Forelimb muscle (tissue), 1 donor: ENCODE measurements at regions not wholly inside any gene's neighbourhood (a gene's known extent, or its start where the extent isn't known, plus 50 kb on each side); places are given as distances from the start of the nearest gene placed in this dataset.
"Not testable (repeated sequence)": the region's sequence is repeated elsewhere in the genome, so short reads cannot be mapped to it uniquely, and the experiment has no call there.

Source experiments
- DNase-seq: peaks from one replicate; pipeline ENCODE4 v3.0.0-alpha.2; 2013; ENCODE audit warnings: low read depth

DNA sequence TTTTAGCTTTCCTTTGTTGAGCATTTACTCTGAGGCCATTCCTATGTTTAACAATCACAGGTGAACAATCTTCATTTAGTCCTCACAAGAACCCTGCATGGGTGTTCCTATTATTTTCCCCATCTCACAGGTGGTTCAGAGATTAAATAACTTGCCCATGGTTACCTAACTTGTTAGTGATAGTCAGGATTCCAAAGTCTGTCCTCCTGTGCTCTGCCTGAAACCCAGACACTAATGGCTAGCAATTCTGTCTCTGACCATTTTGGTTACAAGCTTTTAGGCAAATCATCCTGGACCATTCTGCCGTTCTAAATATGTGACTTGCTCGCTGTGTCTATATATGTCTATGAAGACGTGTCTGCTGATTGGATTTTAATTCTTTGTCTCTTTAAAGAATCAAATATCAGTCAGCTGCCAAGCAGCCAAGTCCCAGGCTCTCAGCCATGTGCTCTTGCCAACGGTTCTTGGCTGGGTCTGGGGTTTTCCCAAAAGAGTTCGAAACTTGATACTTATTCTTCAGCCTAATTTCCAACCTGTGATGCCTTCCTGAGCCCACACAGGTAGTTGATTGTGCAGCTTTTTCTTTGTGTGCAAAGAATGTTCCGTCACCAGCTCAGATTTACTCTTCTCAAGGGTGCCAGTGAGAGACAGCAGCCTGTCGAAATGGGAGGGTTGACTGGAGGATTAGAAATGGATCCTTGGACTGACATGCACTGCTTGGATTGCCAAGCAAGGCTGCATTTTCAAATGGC lies 121.7 kb downstream of the NREP start:
- no peak for DNase-seq

DNA sequence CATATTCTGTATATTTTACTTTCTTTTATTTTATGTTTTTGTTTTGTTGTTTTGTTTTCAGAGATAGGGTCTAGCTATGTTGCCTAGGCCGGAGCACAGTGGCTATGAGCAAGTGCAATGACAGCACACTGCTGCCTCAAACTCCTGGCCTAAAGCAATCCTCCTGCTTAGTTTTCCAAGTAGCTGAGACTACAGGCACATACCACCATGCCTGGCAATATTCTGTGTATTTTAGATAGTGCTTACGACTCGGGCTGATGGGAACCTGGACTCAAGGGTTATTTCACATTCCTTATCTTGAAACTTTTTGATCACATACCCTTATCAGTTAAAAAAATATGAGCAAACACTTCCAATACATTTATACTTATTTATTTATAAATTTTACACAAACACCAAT lies 119.0 kb upstream of the STARD4 start:
- no peak for DNase-seq

DNA sequence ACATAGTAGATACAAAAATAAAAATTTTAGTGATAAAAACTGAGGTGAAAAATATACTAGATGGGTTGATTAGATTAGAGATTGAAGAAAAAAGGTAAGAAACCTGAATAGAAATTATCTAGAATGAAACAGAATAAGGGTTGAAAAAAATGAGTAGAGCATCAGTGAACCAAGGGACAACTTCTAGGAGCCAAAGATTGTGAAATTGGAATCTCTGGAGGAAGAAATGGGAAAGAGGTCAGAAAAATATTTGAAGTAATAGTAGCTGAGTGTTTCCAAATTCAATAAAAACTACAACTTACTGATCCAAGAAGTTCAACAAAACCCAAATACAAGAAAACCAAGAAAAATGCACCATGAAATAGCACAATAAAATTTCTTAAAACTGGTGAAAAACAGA lies 116.6 kb upstream of the STARD4 start:
- DNase-seq, result peak; percentile 32

DNA sequence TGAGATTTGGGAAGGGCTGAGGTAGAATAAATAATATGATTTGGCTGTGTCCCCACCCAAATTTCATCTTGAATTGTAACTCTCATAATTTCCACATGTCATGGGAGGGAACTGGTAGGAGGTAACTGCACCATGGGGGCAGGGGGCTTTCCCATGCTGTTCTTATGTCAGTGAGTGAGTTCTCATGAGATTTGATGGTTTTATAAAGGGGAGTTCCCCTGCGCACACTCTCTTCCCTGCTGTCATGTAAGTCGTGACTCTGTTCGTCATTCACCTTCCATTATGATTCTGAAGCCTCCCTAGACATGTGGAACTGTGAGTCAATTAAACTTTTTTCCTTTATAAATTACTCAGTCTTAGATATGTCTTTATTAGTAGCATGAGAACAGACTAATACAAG lies 115.5 kb upstream of the STARD4 start:
- DNase-seq, result no peak

DNA sequence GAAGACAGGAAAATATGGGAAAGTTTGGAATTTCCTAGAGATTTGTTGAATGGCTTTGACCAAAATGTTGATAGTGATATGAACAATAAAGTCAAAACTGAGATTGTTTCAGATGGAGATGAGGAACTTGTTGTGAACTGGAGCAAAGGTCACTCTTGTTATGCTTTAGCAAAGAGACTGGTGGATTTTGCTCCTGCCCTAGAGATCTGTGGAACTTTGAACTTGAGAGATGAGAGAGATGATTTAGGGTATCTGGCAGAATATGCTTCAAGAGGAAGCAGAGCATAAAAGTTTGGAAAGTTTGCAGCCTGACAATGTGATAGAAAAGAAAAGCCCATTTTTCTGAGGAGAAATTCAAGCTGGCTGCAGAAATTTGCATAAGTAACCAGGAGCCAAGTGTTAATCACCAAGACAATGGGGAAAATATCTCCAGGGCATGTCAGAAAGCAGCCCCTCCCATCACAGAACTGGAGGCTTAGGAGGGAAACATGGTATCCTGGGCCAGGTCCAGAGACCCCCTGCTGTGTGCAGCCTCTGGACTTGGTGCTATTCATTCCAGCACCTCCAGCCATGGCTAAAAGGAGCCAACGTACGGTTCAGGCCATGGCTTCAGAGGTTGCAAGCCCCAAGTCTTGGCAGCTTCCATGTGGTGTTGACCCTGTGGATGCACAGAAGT lies 114.3 kb upstream of the STARD4 start:
- no peak for DNase-seq

DNA sequence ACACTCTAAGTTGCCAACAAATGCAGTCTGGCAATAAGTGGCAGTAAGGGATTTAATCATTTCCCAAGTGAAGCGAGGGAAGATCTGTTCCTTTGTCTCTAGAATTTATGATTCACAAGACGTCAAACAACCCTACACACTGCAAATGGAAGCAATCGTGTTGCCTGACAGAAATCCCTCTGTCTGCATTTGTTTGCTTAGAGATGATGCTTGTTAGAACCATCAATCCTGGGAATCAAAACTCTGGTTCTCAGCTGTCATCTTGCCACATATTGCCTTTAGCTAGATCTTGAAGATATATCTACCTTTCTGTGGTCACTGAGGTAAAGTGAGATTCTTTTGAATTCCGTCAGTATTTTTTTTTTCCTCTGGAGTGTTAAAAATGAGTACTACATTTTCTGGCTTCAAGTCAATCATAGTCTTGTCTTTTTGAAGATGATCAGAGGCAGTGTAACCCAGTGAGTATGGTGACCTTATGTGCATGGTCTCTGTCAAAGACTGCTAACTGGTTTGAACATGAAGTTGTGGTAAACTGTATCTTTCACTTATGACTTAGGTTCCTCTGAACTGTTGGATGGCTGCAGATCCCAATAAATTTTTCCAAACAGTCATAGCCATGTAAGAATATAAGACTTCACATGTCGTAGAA lies 106.4 kb upstream of the STARD4 start:
- no peak for DNase-seq

DNA sequence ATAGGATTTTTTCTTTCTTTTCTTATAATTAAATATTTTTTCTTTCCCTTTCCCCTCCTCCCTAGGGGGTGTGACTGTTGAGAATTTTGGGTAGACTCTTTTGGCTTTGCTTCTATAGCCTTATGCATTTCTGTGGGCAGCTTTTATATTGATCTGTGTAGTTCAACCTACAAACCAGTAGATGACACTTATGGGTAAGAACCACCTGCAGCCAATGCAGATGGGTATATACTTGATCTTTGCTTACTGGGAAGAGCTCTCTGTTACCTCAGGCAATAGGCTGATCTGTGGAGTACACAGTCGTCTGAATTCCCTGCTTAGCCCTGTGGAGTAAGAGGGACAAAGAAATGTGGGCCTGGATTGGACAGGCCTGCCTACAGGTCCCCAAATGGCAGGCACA lies 102.7 kb upstream of the STARD4 start:
- DNase-seq, result no peak

DNA sequence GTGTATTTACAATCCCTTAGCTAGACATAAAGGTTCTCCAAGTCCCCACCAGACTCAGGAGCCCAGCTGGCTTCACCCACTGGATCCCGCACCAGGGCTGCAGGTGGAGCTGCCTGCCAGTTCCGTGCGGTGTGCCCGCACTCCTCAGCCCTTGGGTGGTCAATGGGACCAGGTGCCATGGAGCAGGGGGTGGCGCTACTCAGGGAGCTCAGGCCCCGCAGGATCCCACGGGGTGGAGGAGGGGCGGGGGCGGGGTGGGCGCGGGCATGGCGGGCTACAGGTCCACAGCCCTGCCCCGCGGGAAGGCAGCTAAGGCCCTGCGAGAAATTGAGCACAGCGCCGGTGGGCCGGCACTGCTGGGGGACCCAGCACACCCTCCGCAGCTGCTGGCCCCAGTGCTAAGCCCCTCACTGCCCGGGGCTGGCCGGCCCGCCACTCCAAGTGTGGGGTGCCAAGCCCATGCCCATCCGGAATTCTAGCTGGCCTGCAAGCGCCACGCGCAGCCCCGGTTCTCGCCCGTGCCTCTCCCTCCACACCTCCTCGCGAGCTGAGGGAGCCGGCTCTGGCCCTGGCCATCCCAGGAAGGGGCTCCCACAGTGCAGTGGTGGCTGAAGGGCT lies 99.8 kb upstream of the STARD4 start:
- not testable (repeated sequence) for DNase-seq

DNA sequence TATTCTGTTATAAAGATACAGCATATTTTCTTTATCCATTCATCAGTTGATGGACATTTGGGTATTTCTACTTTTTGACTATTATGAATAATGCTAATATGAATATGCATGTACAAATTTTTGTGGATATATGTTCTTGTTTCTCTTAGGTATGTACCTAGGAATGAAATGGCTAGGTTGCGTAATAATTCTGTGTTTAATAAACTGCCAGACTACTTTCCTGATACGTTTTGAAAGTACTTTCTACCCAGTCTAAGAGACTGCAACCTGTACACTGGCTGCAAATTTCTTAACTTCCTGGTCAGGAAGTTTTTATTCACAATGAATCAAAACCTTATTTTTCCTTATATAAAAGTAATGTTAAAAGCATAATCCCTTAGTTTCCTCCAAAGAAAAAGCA lies 93.9 kb upstream of the STARD4 start:
- DNase-seq, result no peak

DNA sequence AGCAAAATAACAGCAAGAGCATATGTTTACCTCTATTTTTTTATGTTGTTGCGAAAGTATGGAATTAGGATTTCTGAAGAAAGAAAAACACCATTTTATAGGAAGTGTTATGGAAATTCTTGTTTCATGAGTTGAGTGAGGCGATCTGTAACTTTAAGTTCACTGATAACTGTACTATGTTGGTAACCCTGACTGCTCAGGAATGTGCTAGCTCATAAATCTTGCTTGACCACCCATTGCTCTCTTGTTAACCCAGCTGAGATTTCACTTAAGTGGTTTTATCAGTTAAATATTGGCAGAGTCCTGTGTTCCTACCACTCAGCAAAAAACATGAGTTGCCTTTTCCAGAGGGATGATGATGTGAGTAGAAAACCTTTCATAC lies 91.1 kb upstream of the STARD4 start:
- DNase-seq, result no peak

DNA sequence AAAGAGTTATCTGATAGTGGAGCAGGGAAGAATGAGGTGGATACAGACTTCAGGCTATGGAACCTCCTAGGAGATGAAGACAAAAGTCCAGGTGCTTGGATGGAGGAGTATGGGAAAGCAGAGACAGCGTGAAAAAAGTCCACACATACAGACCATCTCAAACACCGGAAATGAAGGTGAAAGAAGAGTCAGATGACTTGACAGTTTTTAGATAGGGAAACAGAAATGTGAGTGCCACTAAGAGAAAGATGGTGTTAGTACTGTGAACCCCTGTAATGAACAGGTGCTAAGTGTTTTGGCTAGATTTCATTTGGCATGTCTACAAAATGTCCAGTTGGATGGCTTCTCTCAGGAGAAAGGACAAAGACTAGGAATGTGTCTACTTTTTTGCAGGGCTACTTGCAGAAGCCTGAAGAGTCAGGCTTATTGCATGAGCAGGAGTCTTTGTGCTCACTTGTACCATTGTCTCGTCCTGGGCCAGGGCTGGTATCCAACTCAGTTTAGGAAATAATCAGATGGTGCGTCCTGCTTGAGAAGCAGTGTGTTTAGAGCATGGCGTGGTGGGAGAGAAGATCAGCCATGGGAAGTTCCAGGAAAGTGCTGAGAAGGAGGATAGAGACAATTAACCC lies 90.6 kb upstream of the STARD4 start:
- DNase-seq, result no peak

DNA sequence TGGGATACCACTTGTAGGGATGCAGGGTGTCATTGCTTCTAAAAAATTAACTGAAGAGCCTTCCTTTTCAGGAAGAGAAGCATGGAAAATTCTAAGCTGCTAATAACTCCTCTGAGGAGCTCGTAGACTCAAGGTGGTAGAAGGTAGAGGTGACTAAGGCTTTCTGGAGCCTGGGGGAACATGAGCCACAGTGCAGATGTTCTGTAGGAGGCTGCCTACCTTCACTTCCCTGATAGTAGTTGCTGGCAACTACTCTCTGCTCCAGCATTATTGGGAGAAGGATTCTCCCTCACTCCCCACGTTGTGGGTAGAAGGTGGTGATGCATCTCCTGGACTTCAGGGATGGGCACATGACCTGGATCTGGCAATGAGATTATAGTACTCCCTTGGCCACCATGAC lies 86.7 kb upstream of the STARD4 start:
- DNase-seq, result no peak

DNA sequence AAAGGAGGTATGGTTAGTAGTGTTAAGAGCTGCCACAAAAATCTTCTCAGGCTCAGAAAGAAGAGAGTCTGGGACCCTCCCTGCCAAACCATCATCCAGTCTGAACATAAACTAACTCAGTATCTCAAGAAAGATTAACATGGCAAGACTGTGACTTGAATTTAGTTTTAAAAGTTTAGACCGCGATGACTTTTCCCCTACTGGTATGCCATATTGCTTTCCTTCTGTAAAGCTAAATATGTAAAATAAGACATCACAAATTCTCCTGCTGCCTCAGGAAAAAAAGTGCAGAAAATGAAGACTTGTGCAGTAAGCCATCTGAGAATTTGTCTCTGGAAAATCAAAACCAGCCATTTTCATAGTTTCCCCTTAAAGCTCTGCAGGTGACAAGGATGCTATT lies 85.2 kb upstream of the STARD4 start:
- no peak for DNase-seq

DNA sequence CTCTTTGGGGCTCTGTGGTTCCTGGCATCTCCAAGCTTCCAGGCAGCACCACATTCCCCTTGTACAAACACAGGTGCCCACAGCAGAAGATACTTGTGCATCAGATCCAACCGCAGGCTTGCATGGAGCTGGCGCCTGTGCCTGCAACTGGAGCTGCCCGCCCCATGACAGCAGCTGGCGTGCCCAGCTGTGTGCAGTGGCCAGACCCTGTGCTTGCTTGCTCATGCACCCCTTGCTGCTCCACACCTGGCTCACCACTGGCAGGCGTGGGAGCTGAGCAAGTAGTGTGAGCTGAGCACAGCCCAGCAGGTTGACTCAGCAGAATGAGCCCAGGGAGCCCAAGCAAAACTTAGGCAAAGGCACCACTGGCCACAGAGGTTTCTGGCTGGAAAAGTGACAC lies 84.4 kb upstream of the STARD4 start:
- DNase-seq, result no peak

DNA sequence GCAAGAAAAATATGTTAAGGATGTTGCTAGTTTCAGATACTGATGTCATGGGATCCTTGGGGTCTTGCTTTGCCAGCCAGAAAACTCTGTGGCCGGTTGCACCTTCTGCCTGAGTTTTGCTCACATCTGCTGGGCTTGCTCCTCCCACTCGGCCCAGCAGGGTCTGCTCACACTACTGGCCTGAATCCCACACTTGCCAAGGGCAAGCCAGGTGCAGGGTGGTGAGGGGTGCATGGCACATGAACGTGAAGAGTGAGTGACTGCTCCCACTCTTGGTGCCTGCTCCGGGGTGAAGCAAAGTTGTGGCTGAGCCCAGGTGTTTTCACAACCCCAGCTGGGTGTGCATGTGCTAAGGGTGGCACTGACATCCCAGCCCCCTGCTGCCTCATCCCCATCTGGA lies 83.1 kb upstream of the STARD4 start:
- DNase-seq, result no peak

DNA sequence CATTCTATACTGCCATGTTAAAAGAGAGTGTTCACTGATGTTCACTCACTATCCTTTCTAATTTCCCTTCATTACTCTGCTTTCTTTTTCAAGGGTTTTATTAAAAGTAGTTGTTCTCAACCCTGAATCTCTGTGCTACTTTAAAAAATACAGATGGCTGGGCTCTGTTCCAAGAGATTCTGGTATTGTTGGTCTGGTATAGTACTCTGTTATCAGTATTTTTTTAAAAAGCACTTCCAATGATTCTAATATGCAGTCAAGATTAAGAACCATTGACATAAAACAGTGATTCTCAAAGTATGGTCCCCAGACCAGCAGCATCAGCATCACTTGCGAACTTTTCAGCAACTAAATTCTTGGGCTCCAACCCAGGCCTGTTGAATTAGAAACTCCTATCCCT lies 77.0 kb upstream of the STARD4 start:
- DNase-seq, result no peak

DNA sequence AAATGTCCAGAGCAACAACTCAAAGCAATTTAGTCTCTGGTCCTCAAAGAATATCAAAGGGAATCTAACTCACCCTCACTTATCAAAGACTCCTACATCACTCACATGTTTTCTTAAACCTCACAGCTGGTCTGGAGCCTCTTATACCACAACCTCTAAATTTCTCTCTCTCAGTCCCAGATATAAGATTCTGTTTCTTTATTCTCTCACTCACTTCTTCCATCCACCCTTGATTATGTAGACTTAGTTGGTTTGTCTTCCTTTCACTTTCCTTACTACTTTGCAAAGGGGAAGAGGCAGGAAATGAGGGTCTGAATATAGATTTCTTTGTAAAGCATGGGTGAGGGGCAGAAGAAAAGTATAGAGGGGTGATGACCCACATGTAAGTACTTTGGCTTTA lies 75.4 kb upstream of the STARD4 start:
- no peak for DNase-seq

DNA sequence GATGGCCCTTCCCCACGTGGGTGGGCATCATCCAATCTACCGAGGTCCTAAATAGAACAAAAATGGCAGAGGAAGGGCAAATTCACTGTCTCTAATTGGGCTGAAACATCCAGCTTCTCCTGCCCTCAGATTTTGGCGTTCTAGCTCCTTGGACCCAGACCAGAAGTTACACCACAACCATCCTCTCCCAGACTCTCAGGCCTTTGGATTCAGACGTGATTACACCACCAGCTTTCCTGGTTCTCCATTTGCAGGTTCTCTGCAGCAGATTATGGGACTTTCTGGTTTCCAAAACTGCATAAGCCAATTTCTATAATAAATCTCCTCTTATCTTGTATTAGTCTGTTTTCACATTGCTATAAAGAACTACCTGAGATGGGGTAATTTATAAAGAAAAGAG lies 73.6 kb upstream of the STARD4 start:
- DNase-seq, result no peak

DNA sequence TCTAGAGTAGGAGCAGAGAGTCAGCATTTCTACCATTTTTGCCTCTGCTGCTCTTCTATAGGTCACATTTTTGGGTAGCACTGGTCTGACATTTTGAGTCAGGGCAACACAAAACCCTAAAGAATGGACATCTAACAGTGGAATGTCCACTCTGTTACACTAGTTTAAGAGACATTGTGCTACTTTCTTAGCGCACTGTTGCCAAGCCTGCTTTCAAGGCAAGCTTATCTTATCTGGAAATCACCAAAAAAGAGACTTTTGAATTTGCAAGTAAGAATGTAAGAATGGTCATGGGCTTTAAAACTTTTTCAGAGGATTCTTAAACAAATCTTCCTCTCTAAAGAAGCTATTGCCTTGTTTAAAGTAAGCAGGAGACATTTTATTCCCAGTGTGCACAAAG lies 73.0 kb upstream of the STARD4 start:
- no peak for DNase-seq

DNA sequence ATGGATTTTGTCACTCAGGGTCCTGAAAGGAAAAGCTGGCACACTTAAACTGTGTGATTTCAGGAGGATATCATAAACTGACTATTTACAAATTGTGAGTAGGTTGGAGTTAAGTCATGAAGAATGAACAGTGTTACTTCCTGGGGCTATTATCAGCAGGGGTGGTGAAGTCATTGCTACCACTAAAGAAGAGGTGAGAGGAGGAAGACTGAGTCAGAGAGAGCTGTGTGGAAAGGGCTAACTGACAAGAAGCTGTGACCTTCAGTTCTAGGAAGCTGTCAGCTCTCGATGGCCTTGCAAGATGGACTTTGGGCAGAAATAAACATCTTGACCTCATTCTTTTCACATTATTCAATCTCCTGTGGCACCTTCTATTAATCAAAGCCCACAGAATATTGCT lies 72.3 kb upstream of the STARD4 start:
- no peak for DNase-seq

DNA sequence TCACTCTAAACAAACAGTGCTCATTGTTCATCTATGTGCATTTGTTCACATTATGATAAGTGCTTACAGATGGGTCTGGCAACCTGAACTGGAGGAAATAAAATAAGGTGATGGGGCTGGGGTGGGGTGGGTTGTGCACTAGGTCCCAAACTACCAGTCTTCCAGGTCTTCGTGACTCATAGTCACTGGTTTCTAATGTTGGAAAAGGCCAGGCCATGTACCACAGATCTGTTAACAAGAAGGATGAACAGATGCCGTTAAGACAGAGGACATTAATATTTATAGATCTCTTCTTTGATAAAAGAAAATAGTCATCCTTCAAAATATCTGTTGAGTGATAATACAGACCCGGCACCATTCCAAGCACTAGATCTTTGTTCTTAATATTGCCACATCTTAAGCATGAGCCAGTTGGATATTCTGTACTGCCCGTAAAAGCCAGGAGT lies 71.4 kb upstream of the STARD4 start:
- no peak for DNase-seq

DNA sequence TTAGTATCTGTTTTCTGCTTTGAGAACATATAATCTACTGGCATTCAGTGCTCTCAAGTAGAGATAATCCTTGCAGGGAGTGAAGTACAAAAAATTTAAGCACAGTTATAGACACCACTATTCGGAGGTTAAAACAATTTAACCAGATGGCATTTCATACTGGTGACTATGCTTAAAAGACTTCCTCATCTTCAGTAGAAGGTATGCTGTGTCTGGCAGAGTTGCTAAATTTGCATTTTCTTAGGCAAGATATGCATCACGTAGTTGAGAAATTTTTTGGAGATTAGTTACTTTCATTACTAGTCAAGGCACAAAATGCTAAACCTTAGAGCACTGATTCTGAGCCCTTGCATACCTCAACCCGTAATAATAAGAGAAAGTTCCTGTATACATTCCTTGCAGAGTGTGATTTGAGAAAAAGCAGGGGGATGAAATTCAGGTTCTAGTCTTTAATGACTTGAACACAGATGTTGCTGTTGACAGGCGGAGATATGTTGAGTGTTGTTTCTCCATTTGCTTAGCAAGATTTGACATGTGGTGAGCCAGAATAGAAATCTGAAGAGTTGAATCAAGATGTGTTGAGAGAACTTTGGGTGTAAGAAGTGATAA lies 70.8 kb upstream of the STARD4 start:
- DNase-seq, result no peak
